Endothelial cell (in vitro differentiated cells): ENCODE measurements at regions not wholly inside any gene's neighbourhood (a gene's known extent, or its start where the extent isn't known, plus 50 kb on each side); places are given as distances from the start of the nearest gene placed in this dataset.

ENCODE experiments used
- DNase-seq: peaks from one replicate; pipeline ENCODE4 v3.0.0; 2021; ENCODE audit warnings: low spot score
- H3K27ac Mint-ChIP-seq: one replicate; pipeline ENCODE4 v1.8.0; 2021; ENCODE audit warnings: mixed read lengths, inconsistent platforms; ENCODE audit not compliant: unreplicated experiment
- H3K27me3 Mint-ChIP-seq: one replicate; pipeline ENCODE4 v1.8.0; 2021; ENCODE audit warnings: mild to moderate bottlenecking, moderate library complexity, mixed read lengths, inconsistent platforms; ENCODE audit not compliant: unreplicated experiment
- H3K36me3 Mint-ChIP-seq: one replicate; pipeline ENCODE4 v1.8.0; 2021; ENCODE audit warnings: mild to moderate bottlenecking, low read depth, mixed read lengths, inconsistent platforms; ENCODE audit not compliant: unreplicated experiment
- H3K4me1 Mint-ChIP-seq: one replicate; pipeline ENCODE4 v1.8.0; 2021; ENCODE audit warnings: mild to moderate bottlenecking, mixed read lengths, inconsistent platforms; ENCODE audit not compliant: unreplicated experiment
- H3K4me3 Mint-ChIP-seq: one replicate; pipeline ENCODE4 v1.8.0; 2021; ENCODE audit warnings: mild to moderate bottlenecking, mixed read lengths, inconsistent platforms; ENCODE audit not compliant: unreplicated experiment
- H3K9me3 Mint-ChIP-seq: one replicate; pipeline ENCODE4 v1.8.0; 2021; ENCODE audit warnings: mixed read lengths, inconsistent platforms; ENCODE audit not compliant: unreplicated experiment
- TF ChIP-seq, protein P1 (sequence below): fragments of 200-600 bp; sonication (generic); IDR thresholded peaks from one replicate; pipeline ENCODE4 v1.5.0; 2021; ENCODE audit warnings: antibody characterized with exemption; ENCODE audit not compliant: unreplicated experiment

DNA sequence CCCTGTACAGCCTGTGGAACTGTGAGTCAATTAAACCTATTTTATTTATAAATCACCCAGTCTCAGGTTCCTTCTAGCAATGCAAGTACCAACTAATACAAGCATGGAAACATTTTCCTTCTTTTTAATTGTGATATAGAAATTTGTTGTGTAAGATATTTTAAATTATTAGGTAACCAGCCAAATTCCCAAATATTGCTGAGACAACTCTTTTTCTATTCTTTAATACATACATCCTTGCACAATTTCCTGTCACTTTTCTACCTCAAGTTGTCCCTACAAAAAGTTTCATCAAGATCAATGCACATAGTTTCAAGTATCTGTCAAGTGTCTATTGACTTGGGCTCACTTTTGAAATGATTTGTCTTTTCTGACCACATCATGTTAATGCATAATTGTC, 488.6 kb downstream of the ACTL7B start:
- H3K27ac Mint-ChIP-seq, result no peak overlapping the region
- H3K9me3 Mint-ChIP-seq, result no peaks in the 10 kb centered on the region
- DNase-seq, result no peak
- H3K4me1 Mint-ChIP-seq, result no peaks in the 10 kb centered on the region
- TF ChIP-seq, protein P1, sequence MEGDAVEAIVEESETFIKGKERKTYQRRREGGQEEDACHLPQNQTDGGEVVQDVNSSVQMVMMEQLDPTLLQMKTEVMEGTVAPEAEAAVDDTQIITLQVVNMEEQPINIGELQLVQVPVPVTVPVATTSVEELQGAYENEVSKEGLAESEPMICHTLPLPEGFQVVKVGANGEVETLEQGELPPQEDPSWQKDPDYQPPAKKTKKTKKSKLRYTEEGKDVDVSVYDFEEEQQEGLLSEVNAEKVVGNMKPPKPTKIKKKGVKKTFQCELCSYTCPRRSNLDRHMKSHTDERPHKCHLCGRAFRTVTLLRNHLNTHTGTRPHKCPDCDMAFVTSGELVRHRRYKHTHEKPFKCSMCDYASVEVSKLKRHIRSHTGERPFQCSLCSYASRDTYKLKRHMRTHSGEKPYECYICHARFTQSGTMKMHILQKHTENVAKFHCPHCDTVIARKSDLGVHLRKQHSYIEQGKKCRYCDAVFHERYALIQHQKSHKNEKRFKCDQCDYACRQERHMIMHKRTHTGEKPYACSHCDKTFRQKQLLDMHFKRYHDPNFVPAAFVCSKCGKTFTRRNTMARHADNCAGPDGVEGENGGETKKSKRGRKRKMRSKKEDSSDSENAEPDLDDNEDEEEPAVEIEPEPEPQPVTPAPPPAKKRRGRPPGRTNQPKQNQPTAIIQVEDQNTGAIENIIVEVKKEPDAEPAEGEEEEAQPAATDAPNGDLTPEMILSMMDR, result no peak
- no peaks in the 10 kb centered on the region for H3K36me3 Mint-ChIP-seq
- no peak overlapping the region for H3K4me3 Mint-ChIP-seq
- H3K27me3 Mint-ChIP-seq, result no peaks in the 10 kb centered on the region

DNA sequence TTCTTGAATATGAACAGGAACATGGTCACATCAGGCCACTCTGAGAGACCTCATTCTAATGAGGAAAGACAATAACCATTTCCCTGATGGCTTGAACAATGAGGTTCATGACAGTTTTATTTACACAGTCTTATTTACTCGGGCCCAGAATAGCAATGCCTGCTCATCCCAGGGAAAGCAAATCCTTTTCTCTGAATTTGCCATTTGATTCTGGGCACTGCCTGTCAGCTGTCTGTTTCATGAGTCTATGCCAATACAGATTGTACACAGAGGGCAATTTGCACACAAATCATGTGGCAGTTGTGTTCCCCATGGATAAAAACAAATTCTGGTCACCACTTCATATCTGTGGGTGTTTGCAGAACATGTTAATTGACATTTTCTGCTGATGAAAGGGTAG, 492.5 kb downstream of the ACTL7B start:
- TF ChIP-seq, protein P1, result no peak
- Mint-ChIP-seq H3K36me3 (no peaks in the 10 kb centered on the region), H3K27me3 (no peaks in the 10 kb centered on the region), H3K9me3 (no peaks in the 10 kb centered on the region), H3K4me3 (no peak overlapping the region), H3K4me1 (no peaks in the 10 kb centered on the region), H3K27ac (no peak overlapping the region)
- DNase-seq, result no peak

DNA sequence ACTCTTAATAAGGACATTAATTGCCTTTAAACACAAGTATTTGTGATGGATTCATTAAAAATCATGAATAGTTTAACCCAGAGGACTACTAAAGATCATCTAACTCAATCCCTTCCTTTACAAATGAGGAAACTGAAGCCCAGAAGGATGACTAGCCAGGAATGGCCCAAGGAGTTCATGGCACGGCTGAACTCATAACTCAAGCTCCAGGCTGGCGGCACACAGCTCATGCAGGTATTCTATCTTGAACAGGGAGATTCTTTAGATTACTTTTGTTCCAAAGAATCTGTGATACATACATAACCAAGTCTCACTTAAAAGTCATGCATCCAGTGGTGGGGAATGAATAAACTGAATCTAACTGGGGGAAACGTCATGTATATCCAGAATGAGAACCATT, 495.5 kb downstream of the ACTL7B start:
- TF ChIP-seq, protein P1, result no peak
- Mint-ChIP-seq H3K4me3 (no peak overlapping the region), H3K27me3 (peaks cover 2% of the 10 kb centered on the region), H3K4me1 (no peaks in the 10 kb centered on the region), H3K36me3 (no peaks in the 10 kb centered on the region), H3K27ac (no peak overlapping the region), H3K9me3 (no peaks in the 10 kb centered on the region)
- no peak for DNase-seq

DNA sequence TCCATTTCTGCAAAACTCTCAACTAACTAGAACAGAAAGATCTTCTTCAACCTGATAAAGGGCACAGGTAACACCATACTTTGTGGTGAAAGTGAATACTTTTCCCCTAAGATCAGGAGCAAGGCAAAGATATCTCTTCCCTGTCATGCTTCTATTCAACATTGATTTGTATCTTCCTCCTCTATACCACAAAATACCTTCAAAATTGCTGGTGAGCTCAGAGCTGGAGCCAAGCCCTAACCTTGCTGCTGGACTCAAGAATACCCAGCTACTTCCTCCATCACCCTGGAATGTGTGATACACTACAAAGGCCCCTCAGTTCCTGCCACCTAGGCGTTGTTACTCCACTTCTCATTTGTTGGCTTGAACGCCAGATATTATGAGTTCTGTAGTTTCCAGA, 499.0 kb downstream of the ACTL7B start:
- TF ChIP-seq, protein P1, result no peak
- H3K27me3 Mint-ChIP-seq, result peaks cover 2% of the 10 kb centered on the region
- H3K4me3 Mint-ChIP-seq, result no peak overlapping the region
- no peak for DNase-seq
- H3K36me3 Mint-ChIP-seq, result no peaks in the 10 kb centered on the region
- no peak overlapping the region for H3K27ac Mint-ChIP-seq
- H3K9me3 Mint-ChIP-seq, result no peaks in the 10 kb centered on the region
- no peaks in the 10 kb centered on the region for H3K4me1 Mint-ChIP-seq

DNA sequence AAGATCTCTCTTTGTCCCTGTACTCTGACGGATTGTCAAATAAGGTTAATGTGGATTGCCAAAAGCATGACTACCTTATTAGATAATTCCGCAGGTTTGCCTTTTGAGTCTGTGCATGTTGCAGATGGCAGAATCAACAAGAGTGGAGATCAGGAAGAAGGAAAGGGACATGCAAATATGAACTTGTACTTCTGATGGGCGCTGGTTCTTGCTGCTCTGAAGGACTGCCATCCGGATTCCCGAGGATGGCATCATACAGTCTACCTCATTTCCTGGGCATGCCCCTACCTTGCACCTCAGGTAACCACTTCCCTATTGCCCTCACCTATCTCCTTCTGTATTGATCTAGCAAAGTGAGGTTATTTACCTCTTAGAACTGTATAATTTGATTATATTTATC, 504.2 kb downstream of the ACTL7B start:
- Mint-ChIP-seq H3K27me3 (no peaks in the 10 kb centered on the region), H3K4me1 (no peaks in the 10 kb centered on the region)
- TF ChIP-seq, protein P1, result no peak

More for the DNA sequence above, 504.2 kb downstream of the ACTL7B start:
- Mint-ChIP-seq H3K36me3 (no peaks in the 10 kb centered on the region), H3K4me3 (no peak overlapping the region), H3K9me3 (no peaks in the 10 kb centered on the region), H3K27ac (no peak overlapping the region)
- DNase-seq, result no peak
